ENCODE measurements at regions not wholly inside any gene's neighbourhood (a gene's known extent, or its start where the extent isn't known, plus 50 kb on each side); places are given as distances from the start of the nearest gene placed in this dataset.

- WGBS, 2 donors (ENCODE audit: low coverage in 1 of 2), result 74 to 94% methylated on average over 3 to 4 of the region's 4 CpGs
These were observed 169.7 kb downstream of the NDFIP2 start for GRCh38 chr13:79650688-79651087.

GRCh38 chr13:79648191-79648590 is 167.2 kb downstream of the NDFIP2 start:
- TF ChIP-seq POLR2A (IDR thresholded peaks at IDR 0.05) (no peak), POLR2AphosphoS5 (IDR thresholded peaks at IDR 0.05) (no peak), EP300 (IDR thresholded peaks at IDR 0.05) (no peak), CTCF (IDR thresholded peaks at IDR 0.05) (no peak)
- H3K27ac ChIP-seq, result no peak overlapping the region
- no peak overlapping the region for H3K4me3 ChIP-seq
- no peaks in the 10 kb centered on the region for H3K27me3 ChIP-seq
- no peaks in the 10 kb centered on the region for H3K4me1 ChIP-seq
- no peaks in the 10 kb centered on the region for H3K36me3 ChIP-seq
- no peak for ATAC-seq
- 82 to 90% methylated on average over 1 of the region's 1 CpG for WGBS, 2 donors (ENCODE audit: low coverage in 1 of 2)
- no peaks in the 10 kb centered on the region for H3K9me3 ChIP-seq

More at GRCh38 chr13:79650688-79651087, 169.7 kb downstream of the NDFIP2 start:
- H3K4me3 ChIP-seq, result no peak overlapping the region
- H3K27ac ChIP-seq, result no peak overlapping the region
- no peaks in the 10 kb centered on the region for H3K27me3 ChIP-seq
- ATAC-seq, result no peak
- no peaks in the 10 kb centered on the region for H3K9me3 ChIP-seq
- H3K4me1 ChIP-seq, result no peaks in the 10 kb centered on the region
- H3K36me3 ChIP-seq, result no peaks in the 10 kb centered on the region
- TF ChIP-seq POLR2AphosphoS5 (IDR thresholded peaks at IDR 0.05) (no peak), CTCF (IDR thresholded peaks at IDR 0.05) (no peak), POLR2A (IDR thresholded peaks at IDR 0.05) (no peak), EP300 (IDR thresholded peaks at IDR 0.05) (no peak)

- WGBS, 2 donors (ENCODE audit: low coverage in 1 of 2), result 75 to 85% methylated on average over 1 to 2 of the region's 2 CpGs
- TF ChIP-seq POLR2AphosphoS5 (IDR thresholded peaks at IDR 0.05) (no peak), POLR2A (IDR thresholded peaks at IDR 0.05) (no peak), CTCF (IDR thresholded peaks at IDR 0.05) (no peak), EP300 (IDR thresholded peaks at IDR 0.05) (no peak)
- no peak for ATAC-seq
- no peak overlapping the region for H3K27ac ChIP-seq
- H3K36me3 ChIP-seq, result no peaks in the 10 kb centered on the region
- no peak overlapping the region for H3K4me3 ChIP-seq
- no peaks in the 10 kb centered on the region for H3K4me1 ChIP-seq
- no peaks in the 10 kb centered on the region for H3K9me3 ChIP-seq
- no peaks in the 10 kb centered on the region for H3K27me3 ChIP-seq
These were observed 166.6 kb downstream of the NDFIP2 start for GRCh38 chr13:79647533-79647932.

- Histone ChIP-seq H3K4me3 (no peak overlapping the region), H3K36me3 (no peaks in the 10 kb centered on the region), H3K4me1 (no peaks in the 10 kb centered on the region), H3K27ac (no peak overlapping the region), H3K9me3 (no peaks in the 10 kb centered on the region), H3K27me3 (no peaks in the 10 kb centered on the region)
- 73% methylated on average over 2 of the region's 2 CpGs; no CpG with 5 or more reads in 1 of the 2 donors for WGBS, 2 donors (ENCODE audit: low coverage in 1 of 2)
- ATAC-seq, result no peak
- no peak for TF ChIP-seq POLR2A (IDR thresholded peaks at IDR 0.05)
- TF ChIP-seq EP300 (IDR thresholded peaks at IDR 0.05), result no peak
- TF ChIP-seq POLR2AphosphoS5 (IDR thresholded peaks at IDR 0.05), result no peak
These were observed 165.9 kb downstream of the NDFIP2 start for GRCh38 chr13:79646880-79647279.

GRCh38 chr13:79645569-79645968 is 164.6 kb downstream of the NDFIP2 start:
- Histone ChIP-seq H3K36me3 (no peaks in the 10 kb centered on the region), H3K27me3 (no peaks in the 10 kb centered on the region), H3K9me3 (no peaks in the 10 kb centered on the region), H3K4me3 (no peak overlapping the region), H3K4me1 (no peaks in the 10 kb centered on the region), H3K27ac (no peak overlapping the region)
- TF ChIP-seq POLR2AphosphoS5 (IDR thresholded peaks at IDR 0.05), result no peak
- TF ChIP-seq CTCF (IDR thresholded peaks at IDR 0.05), result no peak
- TF ChIP-seq EP300 (IDR thresholded peaks at IDR 0.05), result no peak
- TF ChIP-seq POLR2A (IDR thresholded peaks at IDR 0.05), result no peak
- 87 to 100% methylated on average over 3 of the region's 3 CpGs for WGBS, 2 donors (ENCODE audit: low coverage in 1 of 2)
- ATAC-seq, result no peak

Measured in gastroesophageal sphincter (tissue), 4 donors.